T-helper 2 cell treated with Interferon-gamma antibody and Interleukin-4, amounts not matched to agents 100 ng/mL and 5 ng/mL, for 36 hours (primary cell): ENCODE measurements at regions not wholly inside any gene's neighbourhood (a gene's known extent, or its start where the extent isn't known, plus 50 kb on each side); places are given as distances from the start of the nearest gene placed in this dataset.
"Not testable (repeated sequence)": the region's sequence is repeated elsewhere in the genome, so short reads cannot be mapped to it uniquely, and the experiment has no call there.

ENCODE experiments used
- intact Hi-C: fragments of 100-400 bp; cut with micrococcal nuclease; formaldehyde crosslinking; loops from one replicate; pipeline ENCODE4 v1.15.1; 2023

GRCh38 chr4:177796841-177797240 is 354.6 kb upstream of the AGA start:
- intact Hi-C loops = no loop called here

GRCh38 chr4:177798161-177798560 is 355.9 kb upstream of the AGA start:
- intact Hi-C loops = no loop called here

- intact Hi-C loops = no loop called here
Measured at GRCh38 chr4:177802162-177802561, 359.9 kb upstream of the AGA start.

GRCh38 chr4:177802661-177803060 is 360.4 kb upstream of the AGA start:
- intact Hi-C loops = no loop called here

- intact Hi-C loops = no loop called here
Measured at GRCh38 chr4:177803151-177803550, 360.9 kb upstream of the AGA start.

GRCh38 chr4:177809791-177810190 is 367.6 kb upstream of the AGA start:
- intact Hi-C loops = no loop called here

GRCh38 chr4:177810220-177810619 is 368.0 kb upstream of the AGA start:
- intact Hi-C loops = no loop called here

GRCh38 chr4:177818392-177818791 is 376.2 kb upstream of the AGA start:
- intact Hi-C loops = not testable (repeated sequence)

GRCh38 chr4:177826973-177827372 is 384.7 kb upstream of the AGA start:
- intact Hi-C loops = no loop called here

- intact Hi-C loops = no loop called here
Measured at GRCh38 chr4:177841258-177841657, 399.0 kb upstream of the AGA start.

- intact Hi-C loops = no loop called here
Measured at GRCh38 chr4:177853229-177853628, 411.0 kb upstream of the AGA start.

GRCh38 chr4:177855507-177856197 is 413.4 kb upstream of the AGA start:
- intact Hi-C loops = no loop called here

- intact Hi-C loops = no loop called here
Measured at GRCh38 chr4:177860171-177860570, 417.9 kb upstream of the AGA start.

- intact Hi-C loops = no loop called here
Measured at GRCh38 chr4:177861551-177862094, 419.4 kb upstream of the AGA start.

- intact Hi-C loops = no loop called here
Measured at GRCh38 chr4:177862541-177863176, 420.4 kb upstream of the AGA start.

GRCh38 chr4:177879851-177880250 is 437.6 kb upstream of the AGA start:
- intact Hi-C loops = no loop called here

- intact Hi-C loops = no loop called here
Measured at GRCh38 chr4:177895136-177895535, 452.9 kb upstream of the AGA start.

- intact Hi-C loops = no loop called here
Measured at GRCh38 chr4:177901786-177902185, 459.5 kb upstream of the AGA start.

GRCh38 chr4:177902386-177902785 is 460.1 kb upstream of the AGA start:
- intact Hi-C loops = no loop called here

GRCh38 chr4:177907736-177908424 is 465.6 kb upstream of the AGA start:
- intact Hi-C loops = no loop called here

GRCh38 chr4:177921715-177922114 is 479.5 kb upstream of the AGA start:
- intact Hi-C loops = no loop called here

- intact Hi-C loops = no loop called here
Measured at GRCh38 chr4:177923888-177924287, 481.7 kb upstream of the AGA start.
